Gastroesophageal sphincter (tissue), 4 donors: ENCODE measurements at regions not wholly inside any gene's neighbourhood (a gene's known extent, or its start where the extent isn't known, plus 50 kb on each side); places are given as distances from the start of the nearest gene placed in this dataset.

Experiments used
- ATAC-seq: fragments of 150-250 bp; one replicate; pipeline ENCODE4 v1.9.1; 2016; ENCODE audit warnings: mild to moderate bottlenecking, moderate library complexity
- H3K27ac ChIP-seq, 4 donors: fragments of 200-600 bp; sonication (generic) in 3 of 4; 1 replicate in 3 of 4; 2 replicates in 1 of 4; pipeline ENCODE4 v1.5.1; 2016 to 2019
- H3K27me3 ChIP-seq: fragments of 200-600 bp; sonication (generic); one replicate; pipeline ENCODE4 v1.5.1; 2019
- H3K36me3 ChIP-seq, 2 donors: fragments of 200-600 bp; sonication (generic); one replicate each; pipeline ENCODE4 v1.5.1; 2019; ENCODE audit warnings: control low read depth in 1 of 2
- H3K4me1 ChIP-seq, 3 donors: fragments of 200-600 bp; sonication (generic); 1 replicate in 2 of 3; 2 replicates in 1 of 3; pipeline ENCODE4 v1.5.1; 2016 to 2019; ENCODE audit warnings: control low read depth in 2 of 3
- H3K4me3 ChIP-seq, 2 donors: fragments of 200-600 bp; sonication (generic); one replicate each; pipeline ENCODE4 v1.5.1; 2019; ENCODE audit warnings: mild to moderate bottlenecking in 1 of 2, moderate library complexity in 1 of 2
- H3K9me3 ChIP-seq, 3 donors: fragments of 200-600 bp; sonication (generic); one replicate each; pipeline ENCODE4 v1.5.1; 2017 to 2019; ENCODE audit warnings: control low read depth in 2 of 3
- EP300 ChIP-seq: sonication (generic); formaldehyde crosslinking; IDR thresholded peaks from one replicate; pipeline ENCODE4 v1.6.1; 2017; ENCODE audit warnings: antibody characterized with exemption, mild to moderate bottlenecking
- POLR2A ChIP-seq, 2 donors: fragments of 450-650 bp; IDR thresholded peaks; one replicate each; pipeline ENCODE4 v1.6.1; 2017; ENCODE audit warnings: antibody characterized with exemption in 2 of 2, mild to moderate bottlenecking in 2 of 2, moderate library complexity in 1 of 2
- POLR2AphosphoS5 ChIP-seq: sonication (generic); formaldehyde crosslinking; IDR thresholded peaks from one replicate; pipeline ENCODE4 v1.6.1; 2017; ENCODE audit warnings: antibody characterized with exemption
- WGBS, 2 donors: methylation state at CpG; one replicate each; pipeline ENCODE4 v1.1.5; 2018; ENCODE audit warnings: low coverage in 1 of 2; 5-methylcytosine and 5-hydroxymethylcytosine counted together
- TF ChIP-seq, protein P1 (sequence below), 4 experiments: fragments of 200-600 bp in 2 of 4; fragments of 450-650 bp in 2 of 4; sonication (generic) in 1 of 4; IDR thresholded peaks; one replicate each; pipeline ENCODE4 v1.5.1; 2017 to 2019; ENCODE audit warnings: antibody characterized with exemption in 4 of 4, mild to moderate bottlenecking in 2 of 4, moderate library complexity in 2 of 4

DNA sequence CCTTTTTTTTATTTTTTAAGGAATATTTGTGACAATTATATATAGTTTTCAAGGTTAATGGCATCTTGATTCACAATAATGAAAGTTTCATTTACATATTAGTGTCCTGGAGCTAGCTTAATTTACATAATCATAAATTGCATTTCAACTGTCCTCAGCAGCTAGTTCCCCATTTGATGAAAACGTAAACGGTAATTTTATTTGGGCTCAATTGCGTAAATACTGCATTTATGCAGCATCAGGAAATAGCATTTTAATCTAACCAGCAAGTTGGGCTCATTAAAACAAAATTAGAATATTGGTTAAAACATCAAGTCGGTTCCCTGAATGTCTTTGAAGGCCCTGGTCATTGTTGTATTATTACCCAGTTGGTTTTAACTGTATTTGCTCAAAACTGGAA lies 136.8 kb upstream of the CDH5 start:
- Histone ChIP-seq H3K27ac (no peak overlapping the region), H3K9me3 (no peaks in the 10 kb centered on the region), H3K4me3 (no peak overlapping the region), H3K27me3 (no peaks in the 10 kb centered on the region), H3K4me1 (no peaks in the 10 kb centered on the region), H3K36me3 (no peaks in the 10 kb centered on the region)
- no peak for ATAC-seq
- 75 to 95% methylated on average over 4 of the region's 4 CpGs for WGBS, 2 donors
- TF ChIP-seq EP300 = no peak
- TF ChIP-seq POLR2AphosphoS5 = no peak
- TF ChIP-seq, protein P1, sequence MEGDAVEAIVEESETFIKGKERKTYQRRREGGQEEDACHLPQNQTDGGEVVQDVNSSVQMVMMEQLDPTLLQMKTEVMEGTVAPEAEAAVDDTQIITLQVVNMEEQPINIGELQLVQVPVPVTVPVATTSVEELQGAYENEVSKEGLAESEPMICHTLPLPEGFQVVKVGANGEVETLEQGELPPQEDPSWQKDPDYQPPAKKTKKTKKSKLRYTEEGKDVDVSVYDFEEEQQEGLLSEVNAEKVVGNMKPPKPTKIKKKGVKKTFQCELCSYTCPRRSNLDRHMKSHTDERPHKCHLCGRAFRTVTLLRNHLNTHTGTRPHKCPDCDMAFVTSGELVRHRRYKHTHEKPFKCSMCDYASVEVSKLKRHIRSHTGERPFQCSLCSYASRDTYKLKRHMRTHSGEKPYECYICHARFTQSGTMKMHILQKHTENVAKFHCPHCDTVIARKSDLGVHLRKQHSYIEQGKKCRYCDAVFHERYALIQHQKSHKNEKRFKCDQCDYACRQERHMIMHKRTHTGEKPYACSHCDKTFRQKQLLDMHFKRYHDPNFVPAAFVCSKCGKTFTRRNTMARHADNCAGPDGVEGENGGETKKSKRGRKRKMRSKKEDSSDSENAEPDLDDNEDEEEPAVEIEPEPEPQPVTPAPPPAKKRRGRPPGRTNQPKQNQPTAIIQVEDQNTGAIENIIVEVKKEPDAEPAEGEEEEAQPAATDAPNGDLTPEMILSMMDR (IDR thresholded peaks at IDR 0.05) = no peak
- no peak for TF ChIP-seq POLR2A (IDR thresholded peaks at IDR 0.05)

DNA sequence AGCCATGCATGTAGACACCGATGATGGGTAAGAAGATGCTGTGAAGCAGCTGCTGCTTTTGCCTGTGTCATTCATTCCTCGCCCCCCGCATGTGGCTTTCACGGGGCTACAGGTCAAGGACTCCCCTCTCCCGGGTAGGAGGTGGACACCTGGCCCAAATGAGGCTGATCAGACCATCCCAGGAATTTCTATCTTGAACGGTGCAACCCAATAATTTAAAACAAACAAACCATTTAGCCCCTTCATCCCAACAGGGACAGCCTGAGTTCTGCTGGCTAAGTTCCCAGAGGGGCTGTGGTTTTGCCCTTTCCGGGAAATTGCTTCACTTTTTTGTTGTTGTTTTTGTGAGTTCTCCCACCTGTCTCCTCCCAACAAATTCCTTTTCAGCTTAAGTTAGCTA lies 137.7 kb upstream of the CDH5 start:
- TF ChIP-seq EP300 (no peak), POLR2A (IDR thresholded peaks at IDR 0.05) (no peak), POLR2AphosphoS5 (no peak)
- TF ChIP-seq, protein P1 (IDR thresholded peaks at IDR 0.05) = no peak
- Histone ChIP-seq H3K4me1 (no peaks in the 10 kb centered on the region), H3K27me3 (no peaks in the 10 kb centered on the region), H3K4me3 (no peak overlapping the region), H3K9me3 (no peaks in the 10 kb centered on the region), H3K36me3 (no peaks in the 10 kb centered on the region), H3K27ac (no peak overlapping the region)
- ATAC-seq = no peak
- 49 to 71% methylated on average over 5 to 7 of the region's 7 CpGs for WGBS, 2 donors

DNA sequence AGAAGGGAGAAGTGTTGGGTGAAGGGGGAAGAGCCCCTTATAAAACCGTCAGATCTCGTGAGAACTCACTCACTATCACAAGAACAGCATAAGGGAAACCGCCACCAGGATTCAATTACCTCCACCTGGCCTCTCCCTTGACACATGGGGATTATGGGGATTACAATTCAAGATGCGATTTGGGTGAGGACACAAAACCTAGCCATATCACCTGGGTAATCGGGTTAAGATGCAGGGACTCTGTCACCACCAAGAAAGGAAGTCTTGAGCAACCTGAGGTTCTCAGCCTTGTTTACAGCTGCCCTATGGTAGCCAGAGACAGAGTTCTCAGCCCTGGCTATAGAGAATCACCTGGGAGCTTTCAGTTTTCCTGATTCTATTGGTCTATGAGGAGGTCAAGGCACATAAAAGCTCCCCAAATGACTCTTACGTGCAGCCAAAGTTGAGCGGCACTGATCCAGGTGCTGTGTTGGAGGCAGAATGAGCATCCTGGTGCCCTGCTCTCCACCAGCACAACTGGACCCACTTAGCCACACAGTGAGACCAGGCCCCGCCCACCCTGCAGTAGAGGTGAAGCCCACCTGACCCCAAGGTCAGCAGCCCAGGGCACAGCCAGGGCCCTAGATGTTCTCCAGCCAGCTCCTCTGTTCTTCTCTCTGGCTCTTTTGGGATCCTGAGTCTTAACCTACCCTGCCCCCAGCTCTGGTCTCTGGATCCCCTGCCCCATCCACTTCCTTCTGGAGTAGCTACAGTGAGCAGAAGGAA lies 138.5 kb upstream of the CDH5 start:
- no peak for ATAC-seq
- Histone ChIP-seq H3K36me3 (no peaks in the 10 kb centered on the region), H3K27ac (no peak overlapping the region), H3K27me3 (no peaks in the 10 kb centered on the region), H3K4me1 (no peaks in the 10 kb centered on the region), H3K4me3 (no peak overlapping the region), H3K9me3 (no peaks in the 10 kb centered on the region)
- no peak for TF ChIP-seq EP300
- TF ChIP-seq, protein P1 (IDR thresholded peaks at IDR 0.05) = no peak
- TF ChIP-seq POLR2A (IDR thresholded peaks at IDR 0.05) = no peak
- 94 to 100% methylated on average over 2 to 6 of the region's 8 CpGs for WGBS, 2 donors

DNA sequence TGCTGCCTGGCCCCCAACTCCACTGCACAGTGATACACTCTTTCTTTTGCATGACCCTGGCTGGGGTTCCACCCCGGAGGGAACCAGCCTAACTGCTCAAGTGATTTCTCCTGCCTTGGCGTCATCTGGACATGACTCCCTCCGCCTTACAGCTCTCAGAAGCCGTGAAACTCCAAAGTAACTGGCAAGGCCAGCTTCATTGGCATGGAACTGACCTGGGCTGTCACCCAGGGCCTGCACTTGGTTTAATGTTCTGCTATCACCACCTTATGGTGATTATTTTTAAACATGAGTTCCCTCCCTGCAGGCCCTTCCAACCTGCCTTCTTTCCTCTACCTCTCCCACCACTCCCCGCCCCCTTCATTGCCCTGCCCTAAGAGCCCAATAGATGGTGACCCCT lies 139.7 kb upstream of the CDH5 start:
- no peak for ATAC-seq
- Histone ChIP-seq H3K4me1 (no peaks in the 10 kb centered on the region), H3K9me3 (no peaks in the 10 kb centered on the region), H3K36me3 (no peaks in the 10 kb centered on the region), H3K4me3 (no peak overlapping the region), H3K27ac (no peak overlapping the region), H3K27me3 (no peaks in the 10 kb centered on the region)
- 78 to 94% methylated on average over 4 of the region's 5 CpGs for WGBS, 2 donors
- TF ChIP-seq EP300 (no peak), POLR2A (IDR thresholded peaks at IDR 0.05) (no peak), POLR2AphosphoS5 (no peak)
- TF ChIP-seq, protein P1 (IDR thresholded peaks at IDR 0.05) = no peak

DNA sequence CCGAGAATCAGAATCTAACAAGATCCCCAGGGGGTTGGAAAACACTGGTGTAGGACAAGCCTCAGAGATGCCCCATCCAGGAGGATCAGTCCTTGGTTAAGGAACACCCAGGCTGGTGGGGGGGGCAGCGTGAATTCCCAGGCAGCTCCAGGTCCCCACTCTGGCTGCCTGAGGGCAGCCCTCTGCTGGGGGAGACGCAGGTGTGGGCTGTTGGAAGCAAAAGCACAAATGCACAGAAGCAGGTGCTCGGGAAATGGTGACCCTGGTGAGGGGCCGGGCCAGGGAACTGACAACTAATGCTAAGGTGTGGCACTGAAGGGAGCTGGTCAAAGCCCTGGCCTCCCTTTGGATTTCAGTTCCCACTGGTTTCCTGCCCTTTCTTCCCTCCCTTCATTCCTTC lies 140.8 kb upstream of the CDH5 start:
- WGBS, 2 donors = 94% methylated on average over 3 of the region's 5 CpGs; no CpG with 5 or more reads in 1 of the 2 donors
- Histone ChIP-seq H3K36me3 (no peaks in the 10 kb centered on the region), H3K27ac (no peak overlapping the region), H3K4me3 (no peak overlapping the region), H3K27me3 (no peaks in the 10 kb centered on the region), H3K4me1 (no peaks in the 10 kb centered on the region), H3K9me3 (no peaks in the 10 kb centered on the region)
- TF ChIP-seq POLR2A (IDR thresholded peaks at IDR 0.05) (no peak), POLR2AphosphoS5 (no peak), EP300 (no peak)
- TF ChIP-seq, protein P1 (IDR thresholded peaks at IDR 0.05) = no peak
- ATAC-seq = no peak
